ENCODE measurements at regions not wholly inside any gene's neighbourhood (a gene's known extent, or its start where the extent isn't known, plus 50 kb on each side); places are given as distances from the start of the nearest gene placed in this dataset.

DNA sequence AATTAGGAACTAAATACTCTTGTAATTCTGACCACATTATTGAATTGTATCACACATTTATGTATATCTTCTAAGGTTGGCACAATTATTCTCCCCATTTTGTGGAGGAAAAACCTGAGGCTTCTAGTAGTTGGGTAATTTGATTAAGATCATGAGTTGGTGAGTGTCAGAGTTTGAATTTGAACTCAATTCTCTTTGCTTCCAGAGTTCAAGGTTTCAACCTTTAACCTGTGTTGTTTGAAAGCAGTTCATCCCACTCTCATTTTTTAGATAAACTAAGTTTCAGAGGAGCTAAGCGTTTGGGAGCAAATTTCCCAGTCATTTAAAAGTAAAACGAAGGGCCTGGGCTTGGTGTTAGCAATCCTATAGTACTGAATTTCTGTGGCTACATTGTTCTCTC, 293.4 kb downstream of the ADGRL2 start:
- in situ Hi-C loops (cut with MboI; ENCODE audit: low pct_ligation_motif_present in 1 of 4, low pct_unique_long_range_greater_than_20kb in 1 of 4, low sequenced_read_pairs in 3 of 4) = no loop called here
- H3K4me1 ChIP-seq = no peaks in the 10 kb centered on the region
- no peak overlapping the region for H3K27ac ChIP-seq
- H3K36me3 ChIP-seq = no peaks in the 10 kb centered on the region
- TF ChIP-seq POLR2AphosphoS5 (IDR thresholded peaks at IDR 0.05) = no peak
- no peak for TF ChIP-seq EP300 (IDR thresholded peaks at IDR 0.05; ENCODE audit: low read depth)
- no peak for TF ChIP-seq POLR2A (IDR thresholded peaks at IDR 0.05)
- TF ChIP-seq, protein P1, sequence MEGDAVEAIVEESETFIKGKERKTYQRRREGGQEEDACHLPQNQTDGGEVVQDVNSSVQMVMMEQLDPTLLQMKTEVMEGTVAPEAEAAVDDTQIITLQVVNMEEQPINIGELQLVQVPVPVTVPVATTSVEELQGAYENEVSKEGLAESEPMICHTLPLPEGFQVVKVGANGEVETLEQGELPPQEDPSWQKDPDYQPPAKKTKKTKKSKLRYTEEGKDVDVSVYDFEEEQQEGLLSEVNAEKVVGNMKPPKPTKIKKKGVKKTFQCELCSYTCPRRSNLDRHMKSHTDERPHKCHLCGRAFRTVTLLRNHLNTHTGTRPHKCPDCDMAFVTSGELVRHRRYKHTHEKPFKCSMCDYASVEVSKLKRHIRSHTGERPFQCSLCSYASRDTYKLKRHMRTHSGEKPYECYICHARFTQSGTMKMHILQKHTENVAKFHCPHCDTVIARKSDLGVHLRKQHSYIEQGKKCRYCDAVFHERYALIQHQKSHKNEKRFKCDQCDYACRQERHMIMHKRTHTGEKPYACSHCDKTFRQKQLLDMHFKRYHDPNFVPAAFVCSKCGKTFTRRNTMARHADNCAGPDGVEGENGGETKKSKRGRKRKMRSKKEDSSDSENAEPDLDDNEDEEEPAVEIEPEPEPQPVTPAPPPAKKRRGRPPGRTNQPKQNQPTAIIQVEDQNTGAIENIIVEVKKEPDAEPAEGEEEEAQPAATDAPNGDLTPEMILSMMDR (IDR thresholded peaks at IDR 0.05) = no peak
- WGBS, 2 donors (ENCODE audit: low coverage in 1 of 2) = 87 to 89% methylated on average over 2 of the region's 2 CpGs
- H3K4me3 ChIP-seq = no peak overlapping the region
- DNase-seq = no peak
- H3K9me3 ChIP-seq = no peaks in the 10 kb centered on the region
- intact Hi-C loops (cut with DNase I; ENCODE audit: low total_unique reads) = no loop called here
- no peaks in the 10 kb centered on the region for H3K27me3 ChIP-seq

DNA sequence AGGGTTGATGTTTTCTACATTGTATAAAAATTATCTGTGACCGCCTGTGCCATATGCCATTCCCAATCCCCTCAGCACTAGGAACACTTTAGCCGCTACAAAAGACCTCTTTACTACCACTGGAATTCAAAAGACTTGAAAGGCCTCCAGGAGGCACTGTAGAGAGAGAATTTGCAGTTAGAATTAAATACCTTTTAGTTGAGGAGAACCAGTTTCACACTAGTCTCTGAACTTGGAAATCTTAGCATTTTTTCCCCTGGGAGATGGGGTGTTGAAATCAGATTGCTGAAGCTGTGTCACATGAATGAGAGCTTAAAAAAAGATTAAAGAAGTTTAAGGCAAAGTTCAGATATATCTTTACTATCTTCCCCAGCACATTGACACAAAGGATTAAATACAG, 291.0 kb downstream of the ADGRL2 start:
- no peak for DNase-seq
- in situ Hi-C loops (cut with MboI; ENCODE audit: low pct_ligation_motif_present in 1 of 4, low pct_unique_long_range_greater_than_20kb in 1 of 4, low sequenced_read_pairs in 3 of 4) (no loop called here), intact Hi-C loops (cut with DNase I; ENCODE audit: low total_unique reads) (no loop called here)
- Histone ChIP-seq H3K9me3 (no peaks in the 10 kb centered on the region), H3K27ac (no peak overlapping the region), H3K4me1 (no peaks in the 10 kb centered on the region), H3K27me3 (no peaks in the 10 kb centered on the region), H3K36me3 (no peaks in the 10 kb centered on the region), H3K4me3 (no peak overlapping the region)
- TF ChIP-seq POLR2A (IDR thresholded peaks at IDR 0.05) = no peak
- TF ChIP-seq EP300 (IDR thresholded peaks at IDR 0.05; ENCODE audit: low read depth) = no peak
- TF ChIP-seq, protein P1 (IDR thresholded peaks at IDR 0.05) = no peak
- TF ChIP-seq POLR2AphosphoS5 (IDR thresholded peaks at IDR 0.05) = no peak
- WGBS, 2 donors (ENCODE audit: low coverage in 1 of 2) = 89% methylated on average over 2 of the region's 2 CpGs; no CpG with 5 or more reads in 1 of the 2 donors

DNA sequence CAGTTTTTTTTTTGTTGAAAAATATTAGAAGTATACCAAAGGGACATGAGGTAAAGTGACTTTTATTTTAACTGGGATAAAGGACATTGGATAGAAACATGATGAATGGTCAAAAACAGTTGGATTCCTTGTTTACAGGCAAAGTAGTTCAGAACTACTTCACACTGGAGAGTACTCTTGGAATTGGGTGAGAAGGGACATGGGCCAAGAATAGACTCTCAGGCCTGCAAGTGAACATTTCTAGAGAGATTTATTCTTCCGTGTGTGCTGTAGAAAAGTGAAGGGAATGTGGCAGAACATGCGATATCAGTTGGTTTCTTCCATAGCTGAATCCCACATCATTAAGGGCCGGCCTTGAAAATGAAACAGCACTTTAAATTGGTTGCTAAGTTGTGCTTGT, 290.5 kb downstream of the ADGRL2 start:
- WGBS, 2 donors (ENCODE audit: low coverage in 1 of 2) = 88 to 90% methylated on average over 3 of the region's 3 CpGs
- H3K4me1 ChIP-seq = no peaks in the 10 kb centered on the region
- TF ChIP-seq, protein P1 (IDR thresholded peaks at IDR 0.05) = no peak
- TF ChIP-seq POLR2A (IDR thresholded peaks at IDR 0.05) (no peak), EP300 (IDR thresholded peaks at IDR 0.05; ENCODE audit: low read depth) (no peak), POLR2AphosphoS5 (IDR thresholded peaks at IDR 0.05) (no peak)
- H3K27me3 ChIP-seq = no peaks in the 10 kb centered on the region
- in situ Hi-C loops (cut with MboI; ENCODE audit: low pct_ligation_motif_present in 1 of 4, low pct_unique_long_range_greater_than_20kb in 1 of 4, low sequenced_read_pairs in 3 of 4) = no loop called here
- H3K9me3 ChIP-seq = no peaks in the 10 kb centered on the region
- intact Hi-C loops (cut with DNase I; ENCODE audit: low total_unique reads) = no loop called here
- H3K4me3 ChIP-seq = no peak overlapping the region
- no peaks in the 10 kb centered on the region for H3K36me3 ChIP-seq
- no peak overlapping the region for H3K27ac ChIP-seq
- no peak for DNase-seq

DNA sequence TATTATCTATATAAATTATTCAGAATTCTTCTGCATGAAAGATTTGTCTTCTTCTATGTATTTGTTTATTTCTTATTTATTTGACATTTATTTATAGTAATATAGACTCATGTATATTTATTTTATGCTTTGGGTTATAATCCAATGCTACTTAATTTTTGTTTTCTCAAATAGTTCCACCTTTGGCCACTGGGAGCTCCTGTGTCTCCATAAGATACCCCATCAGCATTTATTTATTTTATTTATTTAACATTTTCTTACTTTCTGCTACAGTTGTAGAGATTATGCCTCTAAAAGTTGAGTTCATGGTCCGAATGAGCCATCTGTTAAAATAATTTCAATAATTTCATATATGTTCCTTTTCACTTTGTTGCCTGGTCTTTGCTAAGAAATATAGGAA, 289.4 kb downstream of the ADGRL2 start:
- 85 to 89% methylated on average over 1 of the region's 1 CpG for WGBS, 2 donors (ENCODE audit: low coverage in 1 of 2)

More for the DNA sequence above, 289.4 kb downstream of the ADGRL2 start:
- intact Hi-C loops (cut with DNase I; ENCODE audit: low total_unique reads) (no loop called here), in situ Hi-C loops (cut with MboI; ENCODE audit: low pct_ligation_motif_present in 1 of 4, low pct_unique_long_range_greater_than_20kb in 1 of 4, low sequenced_read_pairs in 3 of 4) (no loop called here)
- H3K36me3 ChIP-seq = no peaks in the 10 kb centered on the region
- H3K9me3 ChIP-seq = no peaks in the 10 kb centered on the region
- no peak for DNase-seq
- H3K27me3 ChIP-seq = no peaks in the 10 kb centered on the region
- no peak overlapping the region for H3K4me3 ChIP-seq
- no peak overlapping the region for H3K27ac ChIP-seq
- TF ChIP-seq POLR2AphosphoS5 (IDR thresholded peaks at IDR 0.05) (no peak), EP300 (IDR thresholded peaks at IDR 0.05; ENCODE audit: low read depth) (no peak), POLR2A (IDR thresholded peaks at IDR 0.05) (no peak)
- TF ChIP-seq, protein P1 (IDR thresholded peaks at IDR 0.05) = no peak
- no peaks in the 10 kb centered on the region for H3K4me1 ChIP-seq
